ENCODE measurements at regions not wholly inside any gene's neighbourhood (a gene's known extent, or its start where the extent isn't known, plus 50 kb on each side); places are given as distances from the start of the nearest gene placed in this dataset.
"Not testable (repeated sequence)": the region's sequence is repeated elsewhere in the genome, so short reads cannot be mapped to it uniquely, and the experiment has no call there.

DNA sequence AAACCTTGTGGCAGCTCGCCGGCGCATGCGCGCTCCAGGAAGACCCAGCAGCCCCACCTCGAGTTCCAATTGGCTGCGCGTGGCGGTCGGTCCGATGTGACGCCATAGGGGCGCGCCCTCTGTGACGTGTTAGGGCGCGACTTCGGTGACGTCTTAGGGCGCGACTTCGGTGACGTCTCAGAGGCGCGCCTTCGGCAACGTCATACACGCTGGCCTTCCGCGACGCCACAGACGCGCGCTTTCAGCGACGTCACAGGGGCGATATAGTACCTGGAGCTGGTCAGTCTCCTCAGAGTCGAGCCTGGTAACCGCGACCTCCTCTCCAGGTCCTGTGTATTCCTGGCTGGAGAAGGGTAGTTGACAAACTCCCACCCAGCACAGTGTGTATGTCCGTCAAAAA is 304.4 kb upstream of the ZNF722 start:
- TF ChIP-seq CTCF (IDR thresholded peaks at IDR 0.05 in 2 of 3, conservative IDR thresholded peaks at IDR 0.05 in 1 of 3; ENCODE audit: control insufficient read depth in 2 of 3, extremely low read depth in 1 of 3, insufficient read depth in 1 of 3, low read depth in 3 of 3, low read length in 3 of 3); SMC3 (IDR thresholded peaks at IDR 0.05; ENCODE audit: borderline replicate concordance, low read length); POLR2AphosphoS5 (IDR thresholded peaks at IDR 0.05; ENCODE audit: low read length); EP300 (IDR thresholded peaks at IDR 0.05; ENCODE audit: borderline replicate concordance in 1 of 2, control insufficient read depth in 1 of 2, low read depth in 2 of 2, low read length in 2 of 2); USF2 (IDR thresholded peaks at IDR 0.05; ENCODE audit: borderline replicate concordance, low read depth, low read length); POLR2A (IDR thresholded peaks at IDR 0.05; ENCODE audit: low read depth, low read length); ZNF384 (IDR thresholded peaks at IDR 0.05; ENCODE audit: borderline replicate concordance, low read depth, low read length); SUZ12 (IDR thresholded peaks at IDR 0.05; ENCODE audit: unreplicated experiment); IRF5 (IDR thresholded peaks at IDR 0.05; ENCODE audit: borderline replicate concordance); MYC (IDR thresholded peaks at IDR 0.05; ENCODE audit: insufficient read depth, insufficient read length, insufficient replicate concordance, low read length, severe bottlenecking); HDAC6 (IDR thresholded peaks at IDR 0.05; ENCODE audit: unreplicated experiment); TCF7 (IDR thresholded peaks at IDR 0.05; ENCODE audit: borderline replicate concordance): not testable (repeated sequence)
- TF ChIP-seq, protein P1, sequence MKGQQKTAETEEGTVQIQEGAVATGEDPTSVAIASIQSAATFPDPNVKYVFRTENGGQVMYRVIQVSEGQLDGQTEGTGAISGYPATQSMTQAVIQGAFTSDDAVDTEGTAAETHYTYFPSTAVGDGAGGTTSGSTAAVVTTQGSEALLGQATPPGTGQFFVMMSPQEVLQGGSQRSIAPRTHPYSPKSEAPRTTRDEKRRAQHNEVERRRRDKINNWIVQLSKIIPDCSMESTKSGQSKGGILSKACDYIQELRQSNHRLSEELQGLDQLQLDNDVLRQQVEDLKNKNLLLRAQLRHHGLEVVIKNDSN (IDR thresholded peaks at IDR 0.05; ENCODE audit: borderline replicate concordance, extremely low read length, insufficient read depth, low read depth, low read length) = not testable (repeated sequence)
- TF ChIP-seq, protein P2, sequence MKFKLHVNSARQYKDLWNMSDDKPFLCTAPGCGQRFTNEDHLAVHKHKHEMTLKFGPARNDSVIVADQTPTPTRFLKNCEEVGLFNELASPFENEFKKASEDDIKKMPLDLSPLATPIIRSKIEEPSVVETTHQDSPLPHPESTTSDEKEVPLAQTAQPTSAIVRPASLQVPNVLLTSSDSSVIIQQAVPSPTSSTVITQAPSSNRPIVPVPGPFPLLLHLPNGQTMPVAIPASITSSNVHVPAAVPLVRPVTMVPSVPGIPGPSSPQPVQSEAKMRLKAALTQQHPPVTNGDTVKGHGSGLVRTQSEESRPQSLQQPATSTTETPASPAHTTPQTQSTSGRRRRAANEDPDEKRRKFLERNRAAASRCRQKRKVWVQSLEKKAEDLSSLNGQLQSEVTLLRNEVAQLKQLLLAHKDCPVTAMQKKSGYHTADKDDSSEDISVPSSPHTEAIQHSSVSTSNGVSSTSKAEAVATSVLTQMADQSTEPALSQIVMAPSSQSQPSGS (IDR thresholded peaks at IDR 0.05; ENCODE audit: low read length) = not testable (repeated sequence)

Data from GM12878 (cell line).